Esophagus muscularis mucosa (tissue), 4 donors: ENCODE measurements at regions not wholly inside any gene's neighbourhood (a gene's known extent, or its start where the extent isn't known, plus 50 kb on each side); places are given as distances from the start of the nearest gene placed in this dataset.
A peak's percentile ranks its signal among the peaks of the same experiment; 100 is the strongest.

Experiments used
- DNase-seq: peaks from one replicate; pipeline ENCODE4 v3.0.0-alpha.2; 2017; ENCODE audit errors: extremely low spot score
- H3K27ac ChIP-seq, 4 donors: fragments of 200-600 bp; sonication (generic); replicated peaks in 1 of 4; 1 replicate in 3 of 4; 2 replicates in 1 of 4; pipeline ENCODE4 v1.5.1; 2016 to 2019; ENCODE audit warnings: mild to moderate bottlenecking in 1 of 4
- H3K27me3 ChIP-seq, 4 donors: fragments of 200-600 bp; sonication (generic); one replicate each; pipeline versions ENCODE4 v1.5.1 to v1.6.0; 2016 to 2019
- H3K36me3 ChIP-seq, 4 donors: fragments of 200-600 bp; sonication (generic); one replicate each; pipeline ENCODE4 v1.5.1; 2016 to 2019
- H3K4me1 ChIP-seq, 4 donors: fragments of 200-600 bp; sonication (generic); one replicate each; pipeline ENCODE4 v1.5.1; 2016 to 2019
- H3K4me3 ChIP-seq, 4 donors: fragments of 200-600 bp; sonication (generic); 1 replicate in 2 of 4; 2 replicates in 2 of 4; pipeline ENCODE4 v1.5.1; 2016 to 2019; ENCODE audit warnings: mild to moderate bottlenecking in 4 of 4, moderate library complexity in 1 of 4
- H3K9me3 ChIP-seq, 4 donors: fragments of 200-600 bp; sonication (generic); 1 replicate in 3 of 4; 2 replicates in 1 of 4; pipeline ENCODE4 v1.5.1; 2016 to 2019
- CTCF ChIP-seq, 3 experiments: fragments of 200-600 bp in 2 of 3; fragments of 450-650 bp in 1 of 3; sonication (generic) in 2 of 3; IDR thresholded peaks; one replicate each; pipeline ENCODE4 v1.5.1; 2017 to 2019; ENCODE audit warnings: antibody characterized with exemption in 3 of 3, mild to moderate bottlenecking in 2 of 3, moderate library complexity in 1 of 3
- EP300 ChIP-seq: sonication (generic); formaldehyde crosslinking; IDR thresholded peaks from one replicate; pipeline ENCODE4 v1.6.1; 2017; ENCODE audit warnings: antibody characterized with exemption
- POLR2A ChIP-seq: fragments of 450-650 bp; IDR thresholded peaks from one replicate; pipeline ENCODE4 v1.6.1; 2017; ENCODE audit warnings: antibody characterized with exemption, moderate library complexity, mild to moderate bottlenecking, low read depth
- POLR2AphosphoS5 ChIP-seq, 2 donors: sonication (generic); formaldehyde crosslinking; IDR thresholded peaks; one replicate each; pipeline ENCODE4 v1.6.1; 2017; ENCODE audit warnings: antibody characterized with exemption in 2 of 2
- WGBS: methylation state at CpG from one replicate; pipeline ENCODE4 v1.1.5; 2018; 5-methylcytosine and 5-hydroxymethylcytosine counted together
- intact Hi-C: fragments of 100-400 bp; cut with DNase I; formaldehyde crosslinking; loops from one replicate; pipeline ENCODE4 v1.15.1; 2023

- Histone ChIP-seq H3K9me3 (no peaks in the 10 kb centered on the region), H3K4me1 (no peaks in the 10 kb centered on the region), H3K27ac (no peak overlapping the region), H3K4me3 (no peak overlapping the region), H3K36me3 (no peaks in the 10 kb centered on the region), H3K27me3 (no peaks in the 10 kb centered on the region)
- DNase-seq: no peak
- WGBS: 71% methylated on average over 3 of the region's 3 CpGs
- TF ChIP-seq CTCF (IDR thresholded peaks at IDR 0.05) (no peak), EP300 (no peak), POLR2A (no peak), POLR2AphosphoS5 (IDR thresholded peaks at IDR 0.05) (no peak)
- intact Hi-C loops: no loop called here
Measured at GRCh38 chr6:93047033-93047432, 372.3 kb downstream of the EPHA7 start.

- DNase-seq: no peak
- H3K27ac ChIP-seq: no peak overlapping the region
- no peaks in the 10 kb centered on the region for H3K4me1 ChIP-seq
- intact Hi-C loops: no loop called here
- TF ChIP-seq POLR2AphosphoS5 (IDR thresholded peaks at IDR 0.05) (no peak), CTCF (IDR thresholded peaks at IDR 0.05) (no peak), EP300 (no peak)
- H3K9me3 ChIP-seq: no peaks in the 10 kb centered on the region
- no peaks in the 10 kb centered on the region for H3K36me3 ChIP-seq
- no peak overlapping the region for H3K4me3 ChIP-seq
- no peaks in the 10 kb centered on the region for H3K27me3 ChIP-seq
- 9% methylated on average over 1 of the region's 1 CpG for WGBS
Measured at GRCh38 chr6:93045156-93045555, 374.2 kb downstream of the EPHA7 start.

- Histone ChIP-seq H3K9me3 (peaks cover 0 to 29% (median 25%) of the 10 kb centered on the region in 4 donors), H3K4me1 (no peaks in the 10 kb centered on the region), H3K27me3 (no peaks in the 10 kb centered on the region), H3K27ac (no peak overlapping the region), H3K4me3 (no peak overlapping the region), H3K36me3 (no peaks in the 10 kb centered on the region)
- WGBS: 78% methylated on average over 4 of the region's 4 CpGs
- TF ChIP-seq EP300 (no peak), CTCF (IDR thresholded peaks at IDR 0.05) (no peak), POLR2A (no peak), POLR2AphosphoS5 (IDR thresholded peaks at IDR 0.05) (no peak)
- intact Hi-C loops: no loop called here
- DNase-seq: no peak
Measured at GRCh38 chr6:93040375-93040774, 379.0 kb downstream of the EPHA7 start.

GRCh38 chr6:93036835-93037234, 382.5 kb downstream of the EPHA7 start:
- Histone ChIP-seq H3K36me3 (no peaks in the 10 kb centered on the region), H3K27me3 (no peaks in the 10 kb centered on the region), H3K9me3 (peaks cover 0 to 29% (median 26%) of the 10 kb centered on the region in 4 donors), H3K27ac (no peak overlapping the region), H3K4me1 (no peaks in the 10 kb centered on the region), H3K4me3 (no peak overlapping the region)
- no CpG with 5 or more reads among the region's 1 CpG for WGBS
- intact Hi-C loops: no loop called here
- no peak for DNase-seq
- TF ChIP-seq EP300: no peak
- peak in 1 of 3 experiments; percentile 45 for TF ChIP-seq CTCF (IDR thresholded peaks at IDR 0.05)
- TF ChIP-seq POLR2A: no peak
- no peak for TF ChIP-seq POLR2AphosphoS5 (IDR thresholded peaks at IDR 0.05)

GRCh38 chr6:93035756-93036155, 383.6 kb downstream of the EPHA7 start:
- Histone ChIP-seq H3K4me1 (no peaks in the 10 kb centered on the region), H3K4me3 (no peak overlapping the region), H3K36me3 (no peaks in the 10 kb centered on the region), H3K27ac (no peak overlapping the region), H3K27me3 (no peaks in the 10 kb centered on the region), H3K9me3 (peaks cover 0 to 29% (median 26%) of the 10 kb centered on the region in 4 donors)
- no peak for DNase-seq
- intact Hi-C loops: no loop called here
- TF ChIP-seq POLR2AphosphoS5 (IDR thresholded peaks at IDR 0.05) (no peak), CTCF (IDR thresholded peaks at IDR 0.05) (no peak), EP300 (no peak), POLR2A (no peak)
